ENCODE measurements at regions not wholly inside any gene's neighbourhood (a gene's known extent, or its start where the extent isn't known, plus 50 kb on each side); places are given as distances from the start of the nearest gene placed in this dataset.

DNA sequence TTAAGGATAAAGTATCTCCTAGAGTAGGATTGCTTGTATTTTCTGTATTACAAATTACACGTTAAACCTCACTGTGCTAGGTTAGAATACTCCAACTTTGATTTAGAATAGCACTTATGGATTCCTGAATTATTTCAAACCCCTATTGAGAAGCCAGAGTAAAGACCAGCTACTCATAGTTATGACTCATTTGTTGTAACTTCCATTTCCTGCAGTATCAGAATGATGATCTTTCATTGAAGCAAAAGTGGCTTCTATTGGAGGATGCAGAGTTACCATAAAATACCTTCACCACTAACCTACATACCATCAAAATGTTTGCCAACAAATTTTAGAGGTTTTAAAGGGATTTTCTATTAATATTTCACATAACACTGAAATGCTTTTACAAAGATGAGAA, 1322.7 kb upstream of the ALCAM start:
- TF ChIP-seq POLR2A (IDR thresholded peaks at IDR 0.05; ENCODE audit: low read depth) (no peak), POLR2AphosphoS5 (IDR thresholded peaks at IDR 0.05) (no peak), EP300 (IDR thresholded peaks at IDR 0.05) (no peak)
- TF ChIP-seq, protein P1, sequence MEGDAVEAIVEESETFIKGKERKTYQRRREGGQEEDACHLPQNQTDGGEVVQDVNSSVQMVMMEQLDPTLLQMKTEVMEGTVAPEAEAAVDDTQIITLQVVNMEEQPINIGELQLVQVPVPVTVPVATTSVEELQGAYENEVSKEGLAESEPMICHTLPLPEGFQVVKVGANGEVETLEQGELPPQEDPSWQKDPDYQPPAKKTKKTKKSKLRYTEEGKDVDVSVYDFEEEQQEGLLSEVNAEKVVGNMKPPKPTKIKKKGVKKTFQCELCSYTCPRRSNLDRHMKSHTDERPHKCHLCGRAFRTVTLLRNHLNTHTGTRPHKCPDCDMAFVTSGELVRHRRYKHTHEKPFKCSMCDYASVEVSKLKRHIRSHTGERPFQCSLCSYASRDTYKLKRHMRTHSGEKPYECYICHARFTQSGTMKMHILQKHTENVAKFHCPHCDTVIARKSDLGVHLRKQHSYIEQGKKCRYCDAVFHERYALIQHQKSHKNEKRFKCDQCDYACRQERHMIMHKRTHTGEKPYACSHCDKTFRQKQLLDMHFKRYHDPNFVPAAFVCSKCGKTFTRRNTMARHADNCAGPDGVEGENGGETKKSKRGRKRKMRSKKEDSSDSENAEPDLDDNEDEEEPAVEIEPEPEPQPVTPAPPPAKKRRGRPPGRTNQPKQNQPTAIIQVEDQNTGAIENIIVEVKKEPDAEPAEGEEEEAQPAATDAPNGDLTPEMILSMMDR (IDR thresholded peaks at IDR 0.05) = no peak
- DNase-seq (ENCODE audit: extremely low spot score) = no peak
- 71% methylated on average over 1 of the region's 1 CpG for WGBS
- intact Hi-C loops (cut with DNase I) = no loop called here
- Histone ChIP-seq H3K27me3 (no peaks in the 10 kb centered on the region), H3K4me1 (no peaks in the 10 kb centered on the region), H3K9me3 (no peaks in the 10 kb centered on the region), H3K27ac (replicated peaks in 1 of 4) (no peak overlapping the region), H3K4me3 (no peak overlapping the region), H3K36me3 (no peaks in the 10 kb centered on the region)

DNA sequence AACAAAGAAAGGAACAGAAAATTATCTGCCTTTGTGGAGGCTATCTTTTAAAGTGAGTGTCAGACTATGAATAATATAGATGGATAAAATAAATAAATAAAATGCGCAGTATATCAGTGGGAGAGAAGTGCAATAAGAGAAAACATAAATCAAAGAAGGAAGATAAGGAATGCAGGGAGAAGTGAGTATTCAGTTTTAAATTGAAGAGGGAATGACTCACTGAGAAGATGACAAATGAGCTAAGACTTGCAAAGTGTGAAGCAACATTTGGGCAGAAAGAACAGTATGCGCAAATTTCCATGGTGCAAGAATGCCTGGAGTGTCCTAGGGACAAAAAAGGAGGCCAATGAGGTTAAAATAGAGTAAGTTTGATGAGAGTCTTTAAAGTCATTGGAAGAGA, 1300.1 kb upstream of the ALCAM start:
- 51% methylated on average over 2 of the region's 2 CpGs for WGBS
- H3K27me3 ChIP-seq = no peaks in the 10 kb centered on the region

DNA sequence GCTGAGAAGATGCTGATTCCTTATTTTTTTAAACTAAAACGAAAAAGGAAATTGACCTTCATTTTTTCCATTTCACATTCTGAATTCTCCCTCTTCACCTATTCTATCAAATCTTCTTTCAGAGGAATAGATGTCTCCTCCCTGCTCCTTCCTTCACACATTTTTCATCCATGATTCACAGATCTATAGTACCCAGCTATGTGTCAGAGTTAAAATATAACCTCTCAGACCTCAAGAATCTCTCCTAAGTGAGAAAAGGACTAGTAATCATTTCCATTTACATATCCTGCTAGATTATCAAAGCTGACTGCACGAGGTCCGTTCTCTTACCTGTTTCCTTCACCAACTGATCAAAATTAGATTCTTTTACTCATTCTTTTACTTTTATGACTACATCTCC, 1297.6 kb upstream of the ALCAM start:
- TF ChIP-seq, protein P1 (IDR thresholded peaks at IDR 0.05) = no peak
- TF ChIP-seq POLR2AphosphoS5 (IDR thresholded peaks at IDR 0.05) = no peak
- TF ChIP-seq POLR2A (IDR thresholded peaks at IDR 0.05; ENCODE audit: low read depth) = no peak
- no peak for TF ChIP-seq EP300 (IDR thresholded peaks at IDR 0.05)
- Histone ChIP-seq H3K27ac (replicated peaks in 1 of 4) (no peak overlapping the region), H3K4me3 (no peak overlapping the region), H3K27me3 (no peaks in the 10 kb centered on the region), H3K4me1 (no peaks in the 10 kb centered on the region), H3K36me3 (no peaks in the 10 kb centered on the region), H3K9me3 (no peaks in the 10 kb centered on the region)
- DNase-seq (ENCODE audit: extremely low spot score) = no peak
- WGBS = 78% methylated on average over 3 of the region's 3 CpGs
- intact Hi-C loops (cut with DNase I) = no loop called here

More for the DNA sequence above, 1300.1 kb upstream of the ALCAM start:
- H3K27ac ChIP-seq (replicated peaks in 1 of 4) = no peak overlapping the region
- no peak for DNase-seq (ENCODE audit: extremely low spot score)
- no peak for TF ChIP-seq POLR2AphosphoS5 (IDR thresholded peaks at IDR 0.05)
- TF ChIP-seq POLR2A (IDR thresholded peaks at IDR 0.05; ENCODE audit: low read depth) = no peak
- TF ChIP-seq EP300 (IDR thresholded peaks at IDR 0.05) = no peak
- TF ChIP-seq, protein P1 (IDR thresholded peaks at IDR 0.05) = no peak
- H3K4me3 ChIP-seq = no peak overlapping the region
- no peaks in the 10 kb centered on the region for H3K9me3 ChIP-seq
- intact Hi-C loops (cut with DNase I) = no loop called here
- no peaks in the 10 kb centered on the region for H3K36me3 ChIP-seq
- H3K4me1 ChIP-seq = no peaks in the 10 kb centered on the region

GRCh38 chr3:104070906-104071305, 1295.8 kb upstream of the ALCAM start:
- Histone ChIP-seq H3K4me3 (no peak overlapping the region), H3K36me3 (no peaks in the 10 kb centered on the region), H3K9me3 (no peaks in the 10 kb centered on the region), H3K27me3 (no peaks in the 10 kb centered on the region), H3K27ac (replicated peaks in 1 of 4) (no peak overlapping the region), H3K4me1 (no peaks in the 10 kb centered on the region)
- DNase-seq (ENCODE audit: extremely low spot score) = no peak
- intact Hi-C loops (cut with DNase I) = no loop called here
- WGBS = 60% methylated on average over 1 of the region's 1 CpG
- TF ChIP-seq POLR2AphosphoS5 (IDR thresholded peaks at IDR 0.05) = no peak
- TF ChIP-seq, protein P1 (IDR thresholded peaks at IDR 0.05) = no peak
- TF ChIP-seq EP300 (IDR thresholded peaks at IDR 0.05) = no peak
- no peak for TF ChIP-seq POLR2A (IDR thresholded peaks at IDR 0.05; ENCODE audit: low read depth)

- TF ChIP-seq, protein P1 (IDR thresholded peaks at IDR 0.05) = no peak
- TF ChIP-seq POLR2A (IDR thresholded peaks at IDR 0.05; ENCODE audit: low read depth) = no peak
- TF ChIP-seq POLR2AphosphoS5 (IDR thresholded peaks at IDR 0.05) = no peak
- no peak for TF ChIP-seq EP300 (IDR thresholded peaks at IDR 0.05)
- Histone ChIP-seq H3K9me3 (no peaks in the 10 kb centered on the region), H3K36me3 (no peaks in the 10 kb centered on the region), H3K27me3 (no peaks in the 10 kb centered on the region), H3K4me3 (no peak overlapping the region), H3K27ac (replicated peaks in 1 of 4) (no peak overlapping the region), H3K4me1 (no peaks in the 10 kb centered on the region)
- 59% methylated on average over 1 of the region's 1 CpG for WGBS
- intact Hi-C loops (cut with DNase I) = no loop called here
- no peak for DNase-seq (ENCODE audit: extremely low spot score)
Measured at GRCh38 chr3:104080088-104080626, 1286.6 kb upstream of the ALCAM start.
